Fibroblast of villous mesenchyme (primary cell): ENCODE measurements at regions not wholly inside any gene's neighbourhood (a gene's known extent, or its start where the extent isn't known, plus 50 kb on each side); places are given as distances from the start of the nearest gene placed in this dataset.
A peak's percentile ranks its signal among the peaks of the same experiment; 100 is the strongest.

ENCODE experiments used
- DNase-seq: peaks from one replicate; pipeline ENCODE4 v3.0.0-alpha.2; 2010; ENCODE audit warnings: low read depth
- H3K4me3 ChIP-seq: 2 replicates; pipeline ENCODE4 v1.5.1; 2011; ENCODE audit warnings: low read depth, mild to moderate bottlenecking, low read length
- TF ChIP-seq, protein P1 (sequence below): IDR thresholded peaks from 2 replicates; pipeline ENCODE4 v1.5.1; 2012; ENCODE audit warnings: low read depth, mild to moderate bottlenecking, low read length; ENCODE audit not compliant: insufficient read depth

DNA sequence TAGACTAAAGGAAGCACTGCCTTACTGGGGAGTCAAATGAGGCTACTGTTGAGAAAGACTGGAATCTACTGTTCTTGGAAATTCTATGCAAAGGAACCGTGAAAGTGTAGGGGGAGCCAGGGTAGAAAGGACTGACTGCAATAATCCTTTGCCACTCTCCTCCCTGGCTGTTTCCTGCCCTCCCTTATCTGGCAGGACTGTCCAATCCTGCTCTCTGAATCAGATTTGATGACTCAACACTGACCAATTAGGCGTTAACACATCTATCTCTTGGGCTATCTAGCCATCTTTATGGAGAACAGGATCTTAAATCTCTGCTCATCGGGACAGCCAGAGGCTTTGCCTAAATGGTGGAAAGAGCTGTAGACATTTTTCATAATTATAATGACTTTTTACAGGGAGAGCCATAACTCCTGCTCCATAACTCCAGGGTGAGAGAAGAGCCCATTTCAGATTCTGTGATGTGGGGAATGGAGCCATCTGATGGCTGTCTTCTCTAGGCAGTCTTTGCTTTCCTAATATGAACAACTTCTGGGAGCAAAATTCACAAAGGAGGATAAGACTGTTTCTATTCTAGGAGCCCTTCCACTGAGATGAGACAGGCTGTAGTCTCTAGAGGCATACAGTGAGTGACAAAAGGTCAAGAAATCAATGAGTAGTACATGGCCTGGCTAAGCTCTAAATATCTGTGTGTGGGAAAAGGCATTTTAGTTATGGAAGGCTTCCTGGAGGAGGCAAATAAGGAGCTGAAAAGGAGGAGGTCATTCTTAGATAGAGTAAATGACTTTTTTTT lies 68.9 kb upstream of the CISTR start:
- peak; percentile 61 for DNase-seq
- H3K4me3 ChIP-seq = no peak overlapping the region
- TF ChIP-seq, protein P1, sequence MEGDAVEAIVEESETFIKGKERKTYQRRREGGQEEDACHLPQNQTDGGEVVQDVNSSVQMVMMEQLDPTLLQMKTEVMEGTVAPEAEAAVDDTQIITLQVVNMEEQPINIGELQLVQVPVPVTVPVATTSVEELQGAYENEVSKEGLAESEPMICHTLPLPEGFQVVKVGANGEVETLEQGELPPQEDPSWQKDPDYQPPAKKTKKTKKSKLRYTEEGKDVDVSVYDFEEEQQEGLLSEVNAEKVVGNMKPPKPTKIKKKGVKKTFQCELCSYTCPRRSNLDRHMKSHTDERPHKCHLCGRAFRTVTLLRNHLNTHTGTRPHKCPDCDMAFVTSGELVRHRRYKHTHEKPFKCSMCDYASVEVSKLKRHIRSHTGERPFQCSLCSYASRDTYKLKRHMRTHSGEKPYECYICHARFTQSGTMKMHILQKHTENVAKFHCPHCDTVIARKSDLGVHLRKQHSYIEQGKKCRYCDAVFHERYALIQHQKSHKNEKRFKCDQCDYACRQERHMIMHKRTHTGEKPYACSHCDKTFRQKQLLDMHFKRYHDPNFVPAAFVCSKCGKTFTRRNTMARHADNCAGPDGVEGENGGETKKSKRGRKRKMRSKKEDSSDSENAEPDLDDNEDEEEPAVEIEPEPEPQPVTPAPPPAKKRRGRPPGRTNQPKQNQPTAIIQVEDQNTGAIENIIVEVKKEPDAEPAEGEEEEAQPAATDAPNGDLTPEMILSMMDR = no peak

DNA sequence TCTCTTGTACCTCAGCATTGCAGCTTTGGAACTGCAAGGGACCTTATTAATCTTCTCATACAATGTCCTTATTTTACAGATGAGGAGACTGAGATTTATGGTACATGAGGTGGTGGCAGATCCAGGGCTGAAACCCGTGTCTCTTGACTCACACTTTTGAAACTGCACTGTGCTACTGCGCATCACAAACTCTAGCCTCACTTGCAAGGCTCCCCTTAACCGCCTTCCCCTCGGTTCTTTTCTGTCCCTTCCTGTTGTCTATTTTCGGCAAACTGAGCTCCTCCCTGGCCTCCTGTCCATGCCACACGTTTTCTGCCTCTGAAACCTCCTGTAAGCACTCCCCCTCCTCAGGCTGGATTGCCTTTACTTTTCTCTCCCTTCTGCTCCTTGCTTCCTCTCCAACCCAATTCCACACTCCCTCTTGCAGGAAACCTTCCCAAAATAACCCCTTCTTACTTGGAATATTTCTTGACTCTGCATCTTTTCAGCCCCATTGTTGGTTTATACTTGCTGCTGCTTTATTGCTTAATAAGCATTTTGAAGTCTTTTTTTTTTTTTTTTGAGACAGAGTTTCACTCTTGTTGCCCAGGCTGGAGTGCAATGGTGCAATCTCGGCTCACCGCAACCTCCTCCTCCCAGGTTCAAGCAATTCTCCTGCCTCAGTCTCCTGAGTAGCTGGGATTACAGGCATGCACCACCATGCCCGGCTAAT lies 72.4 kb upstream of the CISTR start:
- no peak overlapping the region for H3K4me3 ChIP-seq
- TF ChIP-seq, protein P1 = no peak
- no peak for DNase-seq

DNA sequence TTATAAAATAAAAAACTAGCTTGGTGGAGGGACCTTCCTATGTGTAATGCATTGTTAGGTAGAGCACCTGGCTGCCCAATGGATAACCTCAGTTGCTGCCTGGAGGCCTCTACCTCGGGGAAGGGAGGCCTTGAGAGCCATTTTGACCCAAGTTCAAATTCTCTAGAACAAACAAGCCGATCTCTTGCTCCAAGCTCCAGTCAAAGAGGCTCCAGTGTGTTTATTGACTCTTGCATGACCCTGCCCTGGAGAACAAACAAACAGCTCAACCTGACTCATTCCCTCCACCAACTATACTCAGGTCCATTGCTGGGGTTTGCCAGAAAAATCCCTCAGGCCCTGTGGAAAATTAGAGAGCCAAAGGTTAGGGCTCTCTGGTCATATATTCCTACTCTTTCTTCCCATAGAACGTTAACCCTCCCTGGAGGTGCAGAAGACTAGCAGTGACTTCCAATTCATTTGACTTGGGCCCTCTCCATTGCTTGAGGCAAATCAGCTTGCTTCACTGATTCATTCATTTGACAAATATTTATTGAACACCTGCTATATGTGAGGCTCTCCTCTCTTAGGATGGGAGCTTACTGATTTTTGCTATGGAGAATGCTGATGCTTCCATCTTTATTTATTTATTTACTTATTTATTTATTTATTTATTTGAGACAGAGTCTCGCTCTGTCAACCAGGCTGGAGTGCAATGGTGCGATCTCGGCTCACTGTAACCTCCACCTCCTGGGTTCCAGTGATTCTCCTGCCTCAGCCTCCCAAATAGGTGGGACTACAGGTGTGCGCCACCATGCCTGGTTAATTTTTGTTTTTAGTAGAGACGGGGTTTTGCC lies 73.7 kb upstream of the CISTR start:
- TF ChIP-seq, protein P1 = no peak
- no peak overlapping the region for H3K4me3 ChIP-seq
- peak; percentile 17 for DNase-seq

DNA sequence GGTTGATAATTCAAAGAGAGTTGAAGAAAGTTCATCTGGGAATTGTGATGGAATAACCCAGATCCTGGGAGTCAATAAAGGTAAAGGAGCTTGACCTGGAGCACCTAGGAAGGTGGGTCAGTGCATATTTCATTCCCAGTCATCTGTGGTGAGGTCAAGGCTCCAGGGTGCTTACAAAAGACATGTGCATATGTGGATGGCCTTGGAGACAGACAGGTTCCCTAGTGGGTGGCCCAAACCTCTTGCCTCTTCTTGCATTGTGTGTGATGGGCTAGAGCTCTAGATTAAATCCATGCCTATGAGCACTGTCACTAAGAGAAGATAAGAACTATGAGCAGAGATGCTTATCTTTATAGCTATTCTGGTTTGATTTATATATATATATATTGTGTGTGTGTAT lies 75.5 kb upstream of the CISTR start:
- TF ChIP-seq, protein P1 = no peak
- H3K4me3 ChIP-seq = no peak overlapping the region
- DNase-seq = no peak

DNA sequence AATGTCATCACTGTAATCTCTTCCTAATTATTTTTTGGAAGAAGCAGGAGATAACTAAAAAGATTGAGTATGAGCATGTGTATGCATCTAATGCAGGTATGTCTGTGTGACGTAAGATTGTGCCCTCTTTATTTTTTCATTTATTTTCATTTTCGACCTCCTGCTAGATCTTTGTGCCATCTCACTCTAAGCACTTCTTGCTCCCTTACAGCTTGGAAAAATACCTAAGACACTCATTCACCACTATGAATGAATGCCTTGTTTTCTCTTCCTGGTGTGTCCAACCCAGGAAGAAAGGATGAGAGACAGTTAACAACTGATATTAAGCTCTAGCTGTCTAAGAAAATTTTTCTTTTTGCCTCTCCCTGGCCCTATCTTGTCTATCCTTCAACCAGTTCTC lies 76.8 kb upstream of the CISTR start:
- no peak for DNase-seq
- TF ChIP-seq, protein P1 = no peak
- H3K4me3 ChIP-seq = no peak overlapping the region

DNA sequence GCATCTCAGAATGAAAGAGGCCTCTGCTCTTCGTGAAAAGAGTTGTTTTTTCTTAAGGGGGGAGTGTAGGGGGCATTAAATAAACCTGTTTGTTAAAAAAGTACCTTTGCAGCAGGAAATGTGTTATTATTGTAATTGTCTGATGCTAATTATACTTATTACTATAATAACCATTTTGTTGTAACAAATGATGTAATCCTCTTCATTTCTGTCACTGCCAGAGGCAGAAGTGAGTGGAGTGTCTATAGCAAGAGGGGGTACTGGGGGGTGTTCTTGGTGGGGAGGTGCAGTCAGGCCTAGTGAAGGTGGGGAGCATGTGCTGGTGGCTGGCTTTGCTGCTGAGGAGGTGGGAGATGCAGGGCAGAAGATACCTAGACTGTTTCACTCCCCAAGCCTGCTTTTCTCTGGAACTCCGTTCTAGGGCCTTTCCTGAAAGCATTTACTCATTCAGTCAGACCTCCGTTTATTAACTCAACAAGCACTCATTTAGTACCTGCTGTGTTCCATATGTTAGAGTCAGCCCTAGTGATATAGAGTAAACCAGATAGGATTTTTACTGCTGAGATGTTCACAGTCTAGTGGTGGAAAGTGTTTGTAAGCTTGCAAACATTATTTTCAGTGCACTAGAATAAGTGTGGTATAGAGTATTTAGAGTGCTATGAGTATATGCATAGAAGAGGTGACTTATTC lies 77.5 kb upstream of the CISTR start:
- TF ChIP-seq, protein P1 = no peak
- no peak for DNase-seq
- H3K4me3 ChIP-seq = no peak overlapping the region
